SJSA1 (cell line): ENCODE measurements at regions not wholly inside any gene's neighbourhood (a gene's known extent, or its start where the extent isn't known, plus 50 kb on each side); places are given as distances from the start of the nearest gene placed in this dataset.

Experiments used
- DNase-seq, 2 experiments: peaks; one replicate each; pipeline ENCODE4 v3.0.0-alpha.2; 2015 to 2020; ENCODE audit warnings: low spot score in 2 of 2, low read depth in 1 of 2
- H3K27ac ChIP-seq: fragments of 250-450 bp; sonication (Bioruptor Pico); 2 replicates; pipeline ENCODE4 v1.5.1; 2020; ENCODE audit warnings: mild to moderate bottlenecking, moderate library complexity
- H3K27me3 ChIP-seq: fragments of 250-450 bp; sonication (Bioruptor Pico); replicated peaks from 2 replicates; pipeline ENCODE4 v1.5.1; 2020; ENCODE audit warnings: mild to moderate bottlenecking, moderate library complexity
- H3K36me3 ChIP-seq: fragments of 250-450 bp; sonication (Bioruptor Pico); 2 replicates; pipeline ENCODE4 v1.5.1; 2020; ENCODE audit warnings: mild to moderate bottlenecking
- H3K4me1 ChIP-seq: fragments of 250-450 bp; sonication (Bioruptor Pico); replicated peaks from 2 replicates; pipeline ENCODE4 v1.6.1; 2021; ENCODE audit warnings: mild to moderate bottlenecking
- H3K4me3 ChIP-seq: fragments of 250-450 bp; sonication (Bioruptor Pico); 2 replicates; pipeline ENCODE4 v1.5.1; 2020; ENCODE audit warnings: mild to moderate bottlenecking
- H3K9me3 ChIP-seq: fragments of 250-450 bp; sonication (Bioruptor Pico); replicated peaks from 2 replicates; pipeline ENCODE4 v1.5.1; 2020; ENCODE audit warnings: mild to moderate bottlenecking

DNA sequence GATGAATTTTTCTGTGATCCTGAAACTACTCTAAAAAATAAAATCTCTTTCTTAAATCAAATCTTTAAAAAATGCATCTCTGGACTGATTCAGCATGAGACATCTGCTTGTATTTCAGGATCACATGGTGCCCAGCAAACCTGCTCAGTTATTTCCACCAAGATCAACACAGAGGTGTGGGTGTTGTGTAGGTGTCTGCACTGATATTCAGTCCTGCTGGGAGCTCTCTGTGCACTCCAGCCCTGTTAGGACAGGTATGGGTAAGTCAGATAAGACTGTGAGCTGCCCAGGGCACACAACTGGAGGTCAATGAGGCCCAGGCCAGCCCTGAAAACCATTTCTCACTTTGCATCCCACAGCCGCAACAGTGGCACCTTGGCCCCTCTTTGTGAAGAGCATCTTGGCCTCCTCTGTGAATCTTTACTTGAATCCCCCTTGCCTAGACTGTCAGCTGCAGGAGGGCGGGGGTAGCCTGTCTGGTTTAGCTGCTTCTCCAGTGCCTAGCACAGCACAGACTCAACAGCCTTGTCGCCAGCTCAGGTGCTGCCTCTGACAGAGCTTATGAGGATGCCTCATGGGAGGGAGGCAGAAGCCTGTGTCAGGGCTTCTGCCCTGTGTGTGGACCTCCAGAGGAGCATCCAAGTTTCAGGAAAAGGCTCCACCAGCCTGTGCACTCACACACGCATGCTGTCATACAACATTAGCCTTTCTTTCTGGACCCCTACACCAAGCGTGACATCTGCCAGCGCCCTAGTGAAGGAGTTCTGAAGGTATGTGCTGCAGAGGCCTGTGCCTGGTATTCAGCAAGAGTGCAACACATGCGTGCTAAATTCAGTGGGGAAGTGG is 187.6 kb upstream of the CST7 start:
- H3K4me1 ChIP-seq, result no peaks in the 10 kb centered on the region; the same call in 1 of the 2 replicates
- no peaks in the 10 kb centered on the region for H3K36me3 ChIP-seq
- no peak overlapping the region for H3K4me3 ChIP-seq
- no peaks in the 10 kb centered on the region for H3K9me3 ChIP-seq
- no peak overlapping the region for H3K27ac ChIP-seq
- DNase-seq, result peak in 1 of 2 experiments; percentile 30
- 0 out of 2 replicates have a peak, but pooled peaks cover 2% of the 10 kb centered on the region for H3K27me3 ChIP-seq

GRCh38 chr20:24762371-24762770 is 186.7 kb upstream of the CST7 start:
- Histone ChIP-seq H3K4me1 (no peaks in the 10 kb centered on the region; the same call in 1 of the 2 replicates), H3K27me3 (0 out of 2 replicates have a peak, but pooled peaks cover 2% of the 10 kb centered on the region), H3K9me3 (no peaks in the 10 kb centered on the region), H3K36me3 (no peaks in the 10 kb centered on the region), H3K27ac (no peak overlapping the region), H3K4me3 (no peak overlapping the region)
- DNase-seq, result no peak

DNA sequence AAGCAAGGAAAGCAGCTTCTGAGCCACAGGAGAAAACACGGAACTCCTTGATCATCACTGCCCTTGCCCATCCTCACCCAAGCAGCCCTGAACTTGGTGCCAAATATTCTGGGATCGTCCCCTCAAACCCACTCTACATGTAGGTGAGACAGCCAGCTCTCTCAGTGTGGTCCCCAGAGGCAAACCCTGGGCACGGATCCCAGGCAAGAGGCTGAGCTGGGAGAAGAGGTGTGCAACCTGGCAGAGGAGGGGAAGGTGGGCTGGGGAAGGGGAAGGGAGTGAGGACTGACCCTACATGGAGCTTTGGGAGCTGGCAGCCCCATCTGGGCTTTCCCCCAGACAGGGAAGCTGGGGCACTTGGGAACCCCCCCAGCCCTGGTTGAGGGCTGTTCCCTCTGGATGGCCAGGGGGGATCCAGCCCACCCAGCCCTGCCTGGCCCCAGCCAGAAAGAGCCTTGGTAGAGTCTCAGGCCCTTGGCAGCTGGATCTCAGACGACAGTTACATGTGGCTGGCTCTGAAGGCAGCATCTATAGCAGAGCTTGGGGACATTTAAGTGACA is 186.2 kb upstream of the CST7 start:
- Histone ChIP-seq H3K36me3 (no peaks in the 10 kb centered on the region), H3K4me3 (no peak overlapping the region), H3K9me3 (no peaks in the 10 kb centered on the region), H3K27me3 (0 out of 2 replicates have a peak, but pooled peaks cover 2% of the 10 kb centered on the region), H3K27ac (no peak overlapping the region), H3K4me1 (peaks cover 4% of the 10 kb centered on the region)
- peak in 1 of 2 experiments; percentile 34 for DNase-seq

- Histone ChIP-seq H3K36me3 (no peaks in the 10 kb centered on the region), H3K4me1 (peaks cover 8% of the 10 kb centered on the region), H3K9me3 (no peaks in the 10 kb centered on the region), H3K27me3 (0 out of 2 replicates have a peak, but pooled peaks cover under 1% of the 10 kb centered on the region), H3K27ac (no peak overlapping the region), H3K4me3 (no peak overlapping the region)
- peak in 1 of 2 experiments; percentile 29 for DNase-seq
These were observed 185.6 kb upstream of the CST7 start for GRCh38 chr20:24763386-24764026.

- Histone ChIP-seq H3K4me1 (peaks cover 8% of the 10 kb centered on the region), H3K36me3 (no peaks in the 10 kb centered on the region), H3K27me3 (no peaks in the 10 kb centered on the region), H3K9me3 (no peaks in the 10 kb centered on the region), H3K4me3 (no peak overlapping the region), H3K27ac (no peak overlapping the region)
- peak in 1 of 2 experiments; percentile 31 for DNase-seq
These were observed 184.9 kb upstream of the CST7 start for GRCh38 chr20:24764027-24764793.

DNA sequence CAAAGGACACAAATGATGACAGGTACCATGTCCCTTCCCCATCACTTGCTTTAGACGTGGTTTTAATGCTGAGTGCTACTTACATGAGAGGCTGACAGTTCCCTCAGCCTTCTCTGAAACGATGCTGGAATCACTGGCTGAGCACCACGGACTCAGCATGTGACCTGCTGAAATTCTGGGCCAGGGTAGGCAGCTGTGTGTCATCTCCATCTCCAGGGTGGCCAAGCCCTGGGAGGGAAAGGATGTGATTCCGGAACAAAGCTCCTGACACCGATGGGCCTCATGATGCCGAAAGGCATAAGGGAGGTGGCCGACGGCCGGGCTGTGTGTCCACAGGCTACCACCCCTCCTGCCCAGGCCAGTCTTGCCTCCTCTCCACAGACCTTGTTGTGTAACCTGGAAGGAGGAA is 184.3 kb upstream of the CST7 start:
- Histone ChIP-seq H3K27ac (no peak overlapping the region), H3K9me3 (no peaks in the 10 kb centered on the region), H3K4me1 (peaks cover 8% of the 10 kb centered on the region), H3K4me3 (no peak overlapping the region), H3K27me3 (no peaks in the 10 kb centered on the region), H3K36me3 (no peaks in the 10 kb centered on the region)
- DNase-seq, result peak in 1 of 2 experiments; percentile 38

- Histone ChIP-seq H3K27ac (no peak overlapping the region), H3K4me1 (peaks cover 8% of the 10 kb centered on the region), H3K9me3 (no peaks in the 10 kb centered on the region), H3K4me3 (no peak overlapping the region), H3K36me3 (no peaks in the 10 kb centered on the region), H3K27me3 (no peaks in the 10 kb centered on the region)
- DNase-seq, result peak in 1 of 2 experiments; percentile 25
These were observed 183.5 kb upstream of the CST7 start for GRCh38 chr20:24765316-24766142.

- Histone ChIP-seq H3K27me3 (no peaks in the 10 kb centered on the region), H3K4me3 (no peak overlapping the region), H3K27ac (no peak overlapping the region), H3K4me1 (peaks cover 8% of the 10 kb centered on the region), H3K9me3 (no peaks in the 10 kb centered on the region), H3K36me3 (no peaks in the 10 kb centered on the region)
- peak in 1 of 2 experiments; percentile 14 for DNase-seq
These were observed 182.9 kb upstream of the CST7 start for GRCh38 chr20:24766143-24766527.

GRCh38 chr20:24766826-24767622 is 182.0 kb upstream of the CST7 start:
- peak in 1 of 2 experiments; percentile 16 for DNase-seq
- H3K27ac ChIP-seq, result no peak overlapping the region
- H3K4me3 ChIP-seq, result no peak overlapping the region
- no peaks in the 10 kb centered on the region for H3K27me3 ChIP-seq
- H3K4me1 ChIP-seq, result peaks cover 8% of the 10 kb centered on the region
- H3K9me3 ChIP-seq, result no peaks in the 10 kb centered on the region
- no peaks in the 10 kb centered on the region for H3K36me3 ChIP-seq

DNA sequence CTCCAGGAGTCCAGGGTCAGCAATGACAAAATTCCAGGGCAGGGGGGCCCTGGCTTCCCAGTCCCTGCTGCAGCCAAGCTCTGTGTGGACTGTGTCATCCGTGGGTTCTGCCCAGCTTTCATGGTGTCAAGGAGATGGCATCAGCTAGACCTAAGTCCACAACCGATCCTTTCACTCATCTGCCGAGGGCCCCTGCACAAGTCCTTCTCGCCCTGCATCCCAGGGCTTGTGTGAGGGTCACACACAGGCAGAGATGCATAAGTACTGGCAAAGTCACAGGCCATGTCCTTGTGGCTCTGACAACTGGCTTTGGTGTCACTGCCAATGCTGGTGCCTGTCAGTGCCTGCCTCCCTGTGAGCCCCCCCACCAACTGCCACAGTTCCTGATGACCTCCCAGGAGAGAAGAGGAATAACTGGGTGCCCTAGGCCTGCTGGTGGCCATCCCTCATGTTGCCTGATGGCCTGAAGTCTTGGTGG is 181.4 kb upstream of the CST7 start:
- H3K27ac ChIP-seq, result no peak overlapping the region
- DNase-seq, result no peak
- peaks cover 8% of the 10 kb centered on the region for H3K4me1 ChIP-seq
- H3K27me3 ChIP-seq, result no peaks in the 10 kb centered on the region
- H3K4me3 ChIP-seq, result no peak overlapping the region
- no peaks in the 10 kb centered on the region for H3K9me3 ChIP-seq
- H3K36me3 ChIP-seq, result no peaks in the 10 kb centered on the region

DNA sequence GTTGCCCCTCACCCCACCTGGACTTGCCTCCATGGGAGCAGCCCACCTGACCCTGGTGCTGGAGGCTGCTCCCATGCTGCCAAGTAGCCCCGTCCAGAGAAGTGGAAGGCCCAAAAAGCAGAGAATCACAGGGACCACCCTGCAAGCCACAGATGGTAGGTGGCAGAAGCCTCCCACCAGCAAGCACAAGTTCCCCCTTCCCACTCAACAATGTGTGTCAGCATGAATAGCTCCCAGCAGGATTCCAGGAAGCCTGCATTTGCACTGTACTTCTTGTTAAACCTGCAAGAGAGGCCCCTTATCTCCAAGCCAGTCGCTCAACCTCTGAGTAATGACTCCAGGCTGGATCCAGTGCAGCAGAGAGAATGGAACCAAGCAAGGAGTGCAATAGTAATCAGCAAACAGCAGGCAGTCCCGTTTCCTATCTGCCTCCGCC is 180.8 kb upstream of the CST7 start:
- DNase-seq, result peak; percentile 29 to 48
- no peaks in the 10 kb centered on the region for H3K27me3 ChIP-seq
- H3K36me3 ChIP-seq, result no peaks in the 10 kb centered on the region
- H3K27ac ChIP-seq, result no peak overlapping the region
- H3K4me1 ChIP-seq, result peaks cover 14% of the 10 kb centered on the region
- H3K4me3 ChIP-seq, result no peak overlapping the region
- H3K9me3 ChIP-seq, result no peaks in the 10 kb centered on the region
